GM12872 (cell line): ENCODE measurements at regions not wholly inside any gene's neighbourhood (a gene's known extent, or its start where the extent isn't known, plus 50 kb on each side); places are given as distances from the start of the nearest gene placed in this dataset.
A peak's percentile ranks its signal among the peaks of the same experiment; 100 is the strongest.

Experiments
- TF ChIP-seq, protein P1 (sequence below): IDR thresholded peaks from 3 replicates; pipeline ENCODE4 v1.5.1; 2011; ENCODE audit warnings: low read depth, mild to moderate bottlenecking, low read length, moderate library complexity; ENCODE audit not compliant: insufficient read depth

DNA sequence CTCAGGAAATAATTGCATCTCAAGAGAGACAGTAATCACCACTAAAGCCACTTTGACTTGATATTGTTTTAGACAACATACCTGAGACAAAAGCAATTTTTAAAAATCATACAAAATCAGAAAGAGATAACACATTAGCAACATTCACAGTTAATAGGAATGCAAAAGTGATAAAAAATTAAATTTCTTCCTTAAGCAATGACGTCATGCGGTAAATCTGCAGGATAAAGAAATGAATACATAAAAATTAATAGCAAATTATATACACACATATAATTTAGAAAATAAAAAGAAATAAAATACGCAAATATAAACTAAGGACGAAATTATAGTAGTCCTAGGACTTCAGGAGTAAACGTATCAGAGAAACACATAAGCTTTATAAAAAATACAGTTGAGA is 866.5 kb upstream of the PRKX start:
- TF ChIP-seq, protein P1, sequence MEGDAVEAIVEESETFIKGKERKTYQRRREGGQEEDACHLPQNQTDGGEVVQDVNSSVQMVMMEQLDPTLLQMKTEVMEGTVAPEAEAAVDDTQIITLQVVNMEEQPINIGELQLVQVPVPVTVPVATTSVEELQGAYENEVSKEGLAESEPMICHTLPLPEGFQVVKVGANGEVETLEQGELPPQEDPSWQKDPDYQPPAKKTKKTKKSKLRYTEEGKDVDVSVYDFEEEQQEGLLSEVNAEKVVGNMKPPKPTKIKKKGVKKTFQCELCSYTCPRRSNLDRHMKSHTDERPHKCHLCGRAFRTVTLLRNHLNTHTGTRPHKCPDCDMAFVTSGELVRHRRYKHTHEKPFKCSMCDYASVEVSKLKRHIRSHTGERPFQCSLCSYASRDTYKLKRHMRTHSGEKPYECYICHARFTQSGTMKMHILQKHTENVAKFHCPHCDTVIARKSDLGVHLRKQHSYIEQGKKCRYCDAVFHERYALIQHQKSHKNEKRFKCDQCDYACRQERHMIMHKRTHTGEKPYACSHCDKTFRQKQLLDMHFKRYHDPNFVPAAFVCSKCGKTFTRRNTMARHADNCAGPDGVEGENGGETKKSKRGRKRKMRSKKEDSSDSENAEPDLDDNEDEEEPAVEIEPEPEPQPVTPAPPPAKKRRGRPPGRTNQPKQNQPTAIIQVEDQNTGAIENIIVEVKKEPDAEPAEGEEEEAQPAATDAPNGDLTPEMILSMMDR = no peak

DNA sequence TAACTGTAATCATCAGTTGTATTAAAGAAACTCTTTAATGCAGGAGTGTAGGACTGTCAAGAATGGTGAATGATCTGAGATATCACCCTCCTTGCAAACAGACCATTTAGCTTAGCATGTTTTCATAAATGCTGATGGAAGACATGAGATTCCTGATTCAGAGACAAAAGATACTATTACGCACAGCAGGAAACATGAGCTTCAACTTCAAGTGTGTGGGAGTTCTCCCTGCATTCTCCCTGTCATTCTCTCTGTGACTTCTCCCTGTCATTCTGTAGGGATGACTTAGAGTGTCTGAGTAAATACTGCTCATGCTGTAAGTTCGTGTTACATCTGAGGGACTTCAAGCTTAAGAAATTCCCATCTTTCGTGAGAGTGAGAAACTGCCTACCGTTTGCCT is 866.0 kb upstream of the PRKX start:
- TF ChIP-seq, protein P1 = no peak

DNA sequence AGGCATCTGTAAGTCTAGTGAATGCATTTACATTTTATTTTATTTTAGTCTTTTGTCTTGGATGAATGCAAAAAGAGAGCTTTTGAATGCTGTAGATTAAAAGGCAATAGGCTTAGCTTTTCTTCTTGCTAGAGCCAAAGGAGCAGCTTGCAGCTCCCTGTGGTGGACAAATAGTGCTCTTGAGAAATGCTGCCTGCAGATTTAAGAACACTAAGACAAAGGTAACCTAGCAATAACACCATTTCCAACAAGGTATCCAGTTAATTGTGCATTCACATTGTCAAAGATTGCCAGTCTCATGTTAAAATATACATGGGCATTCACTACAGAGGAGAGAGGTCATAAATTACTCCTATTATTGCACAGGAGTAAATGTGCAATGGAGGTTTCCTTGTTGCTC is 859.2 kb upstream of the PRKX start:
- TF ChIP-seq, protein P1 = no peak

DNA sequence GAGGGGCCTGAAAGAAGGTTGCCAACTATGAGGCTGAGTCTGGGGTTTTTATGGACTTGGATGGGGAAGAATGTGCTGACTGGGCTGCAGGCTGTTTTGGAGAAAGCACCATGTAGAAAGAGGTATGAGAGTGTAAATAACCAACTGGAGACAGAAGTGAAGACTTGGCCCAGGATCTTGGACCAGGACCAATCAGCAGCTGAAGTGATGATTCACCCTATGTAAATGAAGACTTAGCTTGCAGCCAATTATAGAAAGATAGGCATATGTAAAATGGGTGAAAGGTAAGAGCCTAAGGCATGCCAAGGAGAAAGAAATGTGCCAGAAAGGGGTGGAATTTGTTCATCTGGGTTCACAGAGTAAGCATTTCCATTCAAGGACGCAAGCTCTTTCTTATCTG is 856.7 kb upstream of the PRKX start:
- TF ChIP-seq, protein P1 = no peak

DNA sequence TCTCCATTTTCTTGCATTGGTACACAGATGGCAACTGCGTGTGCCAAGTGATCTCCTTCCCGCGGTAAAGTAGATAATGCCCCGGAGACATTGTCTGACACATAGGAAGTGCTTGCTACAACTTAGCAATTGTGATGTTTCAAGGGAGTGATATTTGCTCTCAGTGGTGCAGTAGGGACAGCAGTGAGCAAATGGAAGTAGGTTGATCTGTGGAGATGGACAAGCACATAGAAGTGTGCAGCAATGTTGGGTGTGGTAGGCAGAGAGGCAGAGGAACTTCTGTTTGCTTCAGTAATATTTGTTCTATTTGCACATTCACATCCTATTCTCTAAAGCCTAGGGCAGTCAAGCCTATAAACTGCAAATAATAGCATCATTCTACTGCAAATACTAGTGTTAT is 846.7 kb upstream of the PRKX start:
- TF ChIP-seq, protein P1 = no peak

DNA sequence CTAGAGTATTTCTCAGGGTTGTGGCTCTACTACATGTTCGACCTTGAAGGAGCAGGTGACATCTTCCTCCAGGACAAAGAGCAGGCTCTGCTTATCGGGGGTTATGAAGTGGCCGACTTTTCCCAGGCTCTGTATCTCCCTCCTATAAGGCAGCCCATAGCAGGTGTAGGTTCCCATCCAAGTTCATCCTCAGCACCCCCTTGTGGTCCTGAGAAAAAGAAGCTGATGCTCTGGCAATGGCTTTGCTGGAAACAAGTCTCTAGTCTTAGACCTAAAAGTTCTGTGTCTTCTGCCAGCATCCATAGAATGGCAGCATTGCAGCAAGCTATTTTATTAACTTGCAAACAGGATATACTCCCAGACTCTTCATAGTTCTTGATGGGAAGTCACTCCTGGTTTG is 836.6 kb upstream of the PRKX start:
- TF ChIP-seq, protein P1 = no peak

DNA sequence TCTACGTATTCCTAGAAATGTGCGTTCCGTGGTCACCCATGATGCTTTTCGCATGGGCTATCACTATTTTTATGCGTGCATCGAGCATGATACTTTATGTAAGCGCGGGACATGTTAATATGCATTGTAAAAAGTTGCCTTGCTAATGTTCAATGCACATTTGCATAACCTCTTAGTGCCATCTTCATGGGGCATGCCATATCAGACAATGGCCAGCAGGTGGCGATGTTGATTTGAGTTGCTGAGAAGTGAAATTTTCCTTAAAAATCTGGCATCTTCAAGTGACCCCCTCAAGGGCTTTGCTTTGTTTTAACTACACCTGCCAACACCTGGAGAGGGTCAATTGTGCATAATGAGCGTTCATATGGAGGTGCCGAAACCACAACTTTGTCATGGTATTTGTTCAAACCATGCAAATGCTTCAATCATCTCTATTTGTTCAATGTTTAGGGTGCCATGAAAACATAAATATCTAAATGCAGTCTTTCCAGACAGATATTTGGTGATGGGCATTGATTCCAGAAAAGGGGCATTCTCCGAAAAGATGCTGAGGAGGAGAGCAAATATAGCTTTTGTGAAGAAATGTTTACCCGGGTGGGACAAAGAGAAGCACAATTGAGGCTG is 833.9 kb upstream of the PRKX start:
- TF ChIP-seq, protein P1 = peak; percentile 69

DNA sequence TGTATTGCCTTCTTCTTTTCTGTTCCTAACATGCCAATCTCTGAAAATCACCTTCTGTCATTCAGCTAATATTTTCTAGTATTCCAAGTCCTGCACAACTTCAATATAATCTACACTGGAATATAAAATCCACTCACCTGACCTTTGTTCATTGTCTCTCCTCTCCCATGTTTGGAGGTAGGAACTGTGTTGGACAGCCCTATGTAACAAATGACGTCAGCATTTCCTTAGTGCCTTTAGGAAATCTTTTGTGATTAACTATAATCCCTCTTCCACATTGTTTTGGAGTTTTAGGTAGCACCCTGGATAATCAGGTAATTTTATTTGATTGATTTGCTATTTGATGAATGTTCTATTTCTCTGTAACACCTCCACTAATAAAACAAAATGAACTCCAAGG is 814.8 kb upstream of the PRKX start:
- TF ChIP-seq, protein P1 = no peak
